GM15510 (cell line): ENCODE measurements at regions not wholly inside any gene's neighbourhood (a gene's known extent, or its start where the extent isn't known, plus 50 kb on each side); places are given as distances from the start of the nearest gene placed in this dataset.

Source experiments
- POLR2A ChIP-seq: IDR thresholded peaks from 3 replicates; pipeline ENCODE4 v1.6.1; 2011; ENCODE audit warnings: borderline replicate concordance; ENCODE audit not compliant: insufficient read length; ENCODE audit errors: extremely low read depth

- no peak for TF ChIP-seq POLR2A
Observed at GRCh38 chr6:14440215-14440910, 322.8 kb downstream of the CD83 start.

GRCh38 chr6:14440940-14441781, 323.6 kb downstream of the CD83 start:
- no peak for TF ChIP-seq POLR2A

- TF ChIP-seq POLR2A, result no peak
Observed at GRCh38 chr6:14442242-14442641, 324.7 kb downstream of the CD83 start.

GRCh38 chr6:14443629-14444268, 326.2 kb downstream of the CD83 start:
- no peak for TF ChIP-seq POLR2A

- TF ChIP-seq POLR2A, result no peak
Observed at GRCh38 chr6:14444295-14444972, 326.9 kb downstream of the CD83 start.

GRCh38 chr6:14447240-14447639, 329.7 kb downstream of the CD83 start:
- no peak for TF ChIP-seq POLR2A

- TF ChIP-seq POLR2A, result no peak
Observed at GRCh38 chr6:14448246-14448645, 330.7 kb downstream of the CD83 start.

- no peak for TF ChIP-seq POLR2A
Observed at GRCh38 chr6:14450133-14450504, 332.5 kb downstream of the CD83 start.

GRCh38 chr6:14450578-14450977, 333.0 kb downstream of the CD83 start:
- no peak for TF ChIP-seq POLR2A

- no peak for TF ChIP-seq POLR2A
Observed at GRCh38 chr6:14451594-14452374, 334.2 kb downstream of the CD83 start.

GRCh38 chr6:14452567-14453527, 335.3 kb downstream of the CD83 start:
- TF ChIP-seq POLR2A, result no peak

- TF ChIP-seq POLR2A, result no peak
Observed at GRCh38 chr6:14453712-14454472, 336.3 kb downstream of the CD83 start.

- no peak for TF ChIP-seq POLR2A
Observed at GRCh38 chr6:14454473-14454775, 336.9 kb downstream of the CD83 start.

- no peak for TF ChIP-seq POLR2A
Observed at GRCh38 chr6:14455427-14455826, 337.9 kb downstream of the CD83 start.
